Muscle of leg (tissue), 3 donors: ENCODE measurements at regions not wholly inside any gene's neighbourhood (a gene's known extent, or its start where the extent isn't known, plus 50 kb on each side); places are given as distances from the start of the nearest gene placed in this dataset.
A peak's percentile ranks its signal among the peaks of the same experiment; 100 is the strongest.

Source experiments
- DNase-seq: peaks from one replicate; pipeline ENCODE4 v3.0.0; 2013
- H3K27ac ChIP-seq: one replicate; pipeline ENCODE4 v1.5.1; 2013; ENCODE audit warnings: mild to moderate bottlenecking, low read length, control low read depth
- H3K27me3 ChIP-seq: one replicate; pipeline ENCODE4 v1.6.1; 2013; ENCODE audit warnings: low read length; ENCODE audit not compliant: control insufficient read depth, insufficient read depth
- H3K36me3 ChIP-seq: one replicate; pipeline ENCODE4 v1.6.1; 2013; ENCODE audit warnings: low read length; ENCODE audit not compliant: control insufficient read depth, insufficient read depth
- H3K4me1 ChIP-seq: one replicate; pipeline ENCODE4 v1.6.1; 2013; ENCODE audit warnings: low read length; ENCODE audit not compliant: control insufficient read depth, insufficient read depth
- H3K4me3 ChIP-seq: one replicate; pipeline ENCODE4 v1.5.1; 2013; ENCODE audit warnings: low read length, control low read depth
- H3K9me3 ChIP-seq: replicated peaks from 2 replicates; pipeline ENCODE4 v1.6.1; 2013; ENCODE audit warnings: low read depth, low read length; ENCODE audit not compliant: control insufficient read depth
- WGBS: methylation state at CpG from one replicate; pipeline ENCODE4 v1.1.5; 2013; ENCODE audit warnings: missing lambda C conversion rate; ENCODE audit not compliant: insufficient coverage; 5-methylcytosine and 5-hydroxymethylcytosine counted together

DNA sequence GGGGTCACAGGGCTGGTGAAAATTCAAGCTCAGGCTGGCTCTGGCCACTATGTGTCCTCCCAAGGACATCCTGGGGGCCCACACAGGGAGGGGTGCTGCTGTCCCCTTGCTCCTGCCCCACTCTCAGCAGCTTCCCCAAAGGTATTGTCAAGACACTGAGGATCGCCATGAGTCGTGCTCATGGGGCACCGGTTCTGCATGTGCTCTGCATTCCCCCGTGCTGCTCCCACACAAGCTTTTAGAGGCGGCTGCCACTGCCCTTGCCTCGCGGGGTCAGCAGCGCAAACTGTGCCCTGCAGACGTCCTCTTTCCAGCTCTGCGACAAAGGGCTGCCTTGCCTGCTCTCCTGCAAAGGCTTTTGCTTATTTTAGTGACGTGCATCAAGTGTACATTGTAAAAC, 179.8 kb downstream of the ERMARD start:
- H3K36me3 ChIP-seq: no peaks in the 10 kb centered on the region
- no peak overlapping the region for H3K4me3 ChIP-seq
- peaks cover 26% of the 10 kb centered on the region for H3K4me1 ChIP-seq
- no peak for DNase-seq
- H3K9me3 ChIP-seq: no peaks in the 10 kb centered on the region
- peaks cover 16% of the 10 kb centered on the region for H3K27me3 ChIP-seq
- WGBS: 43% methylated on average over 10 of the region's 11 CpGs
- no peak overlapping the region for H3K27ac ChIP-seq

DNA sequence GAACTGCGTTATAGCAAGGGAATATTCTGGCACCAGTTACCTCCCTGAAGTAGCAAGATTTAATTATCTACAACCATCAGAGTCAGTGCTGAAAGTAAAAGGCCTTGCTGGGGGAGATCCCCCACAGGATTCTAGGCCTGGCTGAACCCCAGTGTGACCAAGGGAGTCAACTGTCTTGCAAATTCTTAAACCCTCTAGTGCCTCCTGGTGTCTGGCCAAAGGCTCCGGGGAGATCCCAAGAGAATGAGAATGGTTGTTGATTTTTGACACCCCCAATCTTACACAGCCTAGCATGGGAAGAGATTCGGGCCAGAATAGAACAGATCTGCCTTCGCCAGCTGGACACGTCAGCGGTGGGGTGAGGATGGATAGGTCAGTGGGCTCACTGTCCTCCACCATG, 179.4 kb downstream of the ERMARD start:
- DNase-seq: no peak
- Histone ChIP-seq H3K27me3 (peaks cover 16% of the 10 kb centered on the region), H3K4me3 (no peak overlapping the region), H3K4me1 (peaks cover 26% of the 10 kb centered on the region), H3K9me3 (no peaks in the 10 kb centered on the region), H3K27ac (no peak overlapping the region), H3K36me3 (no peaks in the 10 kb centered on the region)
- WGBS: 100% methylated on average over 3 of the region's 6 CpGs

DNA sequence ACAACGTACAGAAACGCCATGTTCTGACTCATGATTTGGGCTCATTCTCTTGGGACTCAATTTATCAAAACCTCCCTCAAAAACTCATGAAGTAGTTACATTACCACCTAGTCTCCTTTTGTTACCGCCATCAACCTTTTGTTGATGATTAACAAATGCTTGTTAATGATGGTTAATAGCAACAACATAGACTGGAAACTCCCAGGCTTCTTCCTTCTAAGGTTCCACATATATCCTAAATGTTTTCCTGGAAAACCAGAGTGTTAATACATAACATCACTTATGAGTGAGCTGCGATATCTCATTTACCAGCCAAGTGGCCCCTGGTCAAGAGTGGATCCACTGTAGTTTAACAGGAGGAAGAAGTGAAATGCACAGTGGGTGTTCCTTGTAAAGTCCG, 176.3 kb downstream of the ERMARD start:
- Histone ChIP-seq H3K27me3 (peaks cover 12% of the 10 kb centered on the region), H3K27ac (no peak overlapping the region), H3K4me3 (no peak overlapping the region), H3K4me1 (no peaks in the 10 kb centered on the region), H3K9me3 (no peaks in the 10 kb centered on the region), H3K36me3 (no peaks in the 10 kb centered on the region)
- 100% methylated on average over 2 of the region's 5 CpGs for WGBS
- DNase-seq: no peak

DNA sequence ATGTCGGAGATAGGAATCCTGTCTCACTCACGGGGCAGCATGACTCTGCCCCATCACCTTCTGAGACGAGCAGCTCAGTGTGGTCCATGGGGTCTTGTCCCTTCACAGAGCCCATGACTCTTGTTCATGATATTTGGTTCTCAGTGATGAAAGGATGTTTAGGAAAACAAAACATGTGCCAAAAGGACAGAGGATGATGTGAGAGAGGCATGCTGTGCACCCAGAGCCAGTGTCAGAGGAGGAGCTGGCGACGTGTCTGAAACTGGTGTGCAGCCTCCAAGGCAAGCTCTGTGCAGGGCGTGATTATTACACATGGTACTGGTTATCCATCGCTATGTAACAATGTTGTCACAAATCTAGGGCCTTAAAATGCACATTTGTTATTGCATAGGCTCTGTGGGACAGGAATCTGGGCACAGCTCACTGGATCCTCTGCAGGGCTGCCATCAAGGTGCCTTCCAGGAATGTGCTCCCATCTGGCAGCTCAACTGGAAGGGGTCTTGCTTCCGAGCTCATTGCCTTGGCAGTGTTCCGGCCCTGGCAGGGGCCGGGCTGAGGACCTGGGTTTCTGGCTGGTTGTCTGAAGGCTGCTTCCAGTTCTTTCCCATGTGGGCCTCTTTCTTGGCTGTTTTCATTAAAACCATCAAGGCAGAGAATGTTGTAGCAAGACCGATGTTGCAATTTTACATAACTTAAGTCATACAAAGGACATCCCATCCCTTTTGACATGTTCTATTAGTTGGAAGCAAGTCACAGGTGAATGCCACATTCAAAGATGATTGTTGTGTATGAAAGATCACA, 175.4 kb downstream of the ERMARD start:
- H3K4me1 ChIP-seq: peaks cover 4% of the 10 kb centered on the region
- WGBS: 79% methylated on average over 8 of the region's 11 CpGs
- no peaks in the 10 kb centered on the region for H3K9me3 ChIP-seq

GRCh38 chr6:169923468-169924464, 172.3 kb downstream of the ERMARD start:
- no peaks in the 10 kb centered on the region for H3K9me3 ChIP-seq
- H3K36me3 ChIP-seq: no peaks in the 10 kb centered on the region
- DNase-seq: no peak
- H3K4me3 ChIP-seq: no peak overlapping the region
- 91% methylated on average over 6 of the region's 6 CpGs for WGBS
- peaks cover 2% of the 10 kb centered on the region for H3K27me3 ChIP-seq
- peaks cover 4% of the 10 kb centered on the region for H3K4me1 ChIP-seq
- no peak overlapping the region for H3K27ac ChIP-seq

More for the DNA sequence above, 175.4 kb downstream of the ERMARD start:
- no peak overlapping the region for H3K4me3 ChIP-seq
- DNase-seq: no peak
- H3K36me3 ChIP-seq: no peaks in the 10 kb centered on the region
- no peak overlapping the region for H3K27ac ChIP-seq
- peaks cover 6% of the 10 kb centered on the region for H3K27me3 ChIP-seq

DNA sequence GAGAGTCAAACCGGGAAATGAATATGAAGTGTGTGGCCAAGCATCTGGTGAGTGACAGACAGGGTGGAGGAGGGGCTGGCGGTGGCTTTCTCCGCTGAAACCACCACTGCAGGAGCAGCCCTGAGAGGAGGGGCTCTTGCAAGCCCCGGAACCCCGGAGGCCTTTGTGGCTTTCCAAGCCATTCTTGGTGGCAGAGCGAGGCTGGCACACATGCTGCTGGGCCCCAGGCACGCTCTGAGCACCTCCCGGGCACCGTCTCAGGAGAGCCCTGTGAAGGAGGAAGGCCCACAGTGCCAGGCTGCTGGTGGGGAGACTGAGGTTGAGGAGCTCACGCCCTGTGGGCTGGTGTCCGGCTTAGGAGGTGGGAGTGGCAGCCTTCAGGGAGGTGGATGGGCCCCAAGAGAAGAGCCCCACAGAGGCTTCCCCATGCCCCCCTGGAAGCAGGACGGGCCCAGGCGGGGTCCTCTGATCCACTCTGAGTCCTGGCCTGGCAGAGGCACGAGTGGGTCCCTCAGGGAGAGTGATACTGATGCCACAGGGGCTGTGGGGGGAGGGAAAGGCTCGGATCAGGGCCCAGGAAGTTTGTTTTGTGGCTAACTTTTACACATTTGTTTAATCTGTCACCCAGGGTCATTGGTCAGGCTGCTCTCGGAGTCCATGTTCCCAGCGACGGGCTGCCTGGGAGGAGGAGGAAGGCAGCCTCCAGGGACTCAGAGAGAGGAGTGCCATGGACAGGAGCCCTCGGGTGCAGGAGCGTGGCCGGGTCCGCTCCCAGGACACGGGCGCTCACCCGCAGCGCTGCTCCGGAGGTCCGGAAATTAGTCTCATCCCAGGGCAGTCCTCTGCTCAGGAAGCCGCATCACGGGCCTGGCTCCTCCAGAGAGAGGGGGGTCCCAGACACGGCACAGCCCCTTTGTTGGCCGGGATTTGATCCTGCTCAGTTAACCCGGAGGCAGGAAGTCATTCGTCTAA, 170.7 kb downstream of the ERMARD start:
- 50% methylated on average over 32 of the region's 34 CpGs for WGBS
- Histone ChIP-seq H3K27ac (no peak overlapping the region), H3K36me3 (no peaks in the 10 kb centered on the region), H3K4me3 (no peak overlapping the region), H3K9me3 (no peaks in the 10 kb centered on the region), H3K4me1 (peaks cover 10% of the 10 kb centered on the region), H3K27me3 (peaks cover 2% of the 10 kb centered on the region)
- peak; percentile 36 for DNase-seq

DNA sequence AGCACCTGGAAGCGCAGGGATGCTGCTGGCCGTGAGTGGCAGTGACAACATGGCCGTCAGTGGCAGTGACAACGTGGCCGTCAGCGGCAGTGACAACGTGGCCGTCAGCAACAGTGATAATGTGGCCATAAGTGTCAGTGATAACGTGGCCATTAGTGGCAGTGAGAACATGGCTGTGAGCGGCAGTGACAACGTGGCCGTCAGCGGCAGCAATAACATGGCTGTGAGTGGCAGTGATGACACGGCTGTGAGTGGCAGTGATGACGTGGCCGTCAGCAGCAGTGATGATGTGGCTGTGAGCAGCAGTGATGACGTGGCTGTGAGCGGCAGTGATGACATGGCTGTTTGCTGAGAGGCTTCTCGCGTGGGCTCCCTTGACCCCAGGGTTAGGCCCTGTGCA, 169.8 kb downstream of the ERMARD start:
- H3K27ac ChIP-seq: no peak overlapping the region
- H3K4me1 ChIP-seq: peaks cover 10% of the 10 kb centered on the region
- DNase-seq: no peak
- no peaks in the 10 kb centered on the region for H3K9me3 ChIP-seq
- no peaks in the 10 kb centered on the region for H3K36me3 ChIP-seq
- 77% methylated on average over 20 of the region's 20 CpGs for WGBS
- peaks cover 2% of the 10 kb centered on the region for H3K27me3 ChIP-seq
- H3K4me3 ChIP-seq: no peak overlapping the region

- 77% methylated on average over 9 of the region's 11 CpGs for WGBS
Measured at GRCh38 chr6:169920359-169921020, 169.1 kb downstream of the ERMARD start.

DNA sequence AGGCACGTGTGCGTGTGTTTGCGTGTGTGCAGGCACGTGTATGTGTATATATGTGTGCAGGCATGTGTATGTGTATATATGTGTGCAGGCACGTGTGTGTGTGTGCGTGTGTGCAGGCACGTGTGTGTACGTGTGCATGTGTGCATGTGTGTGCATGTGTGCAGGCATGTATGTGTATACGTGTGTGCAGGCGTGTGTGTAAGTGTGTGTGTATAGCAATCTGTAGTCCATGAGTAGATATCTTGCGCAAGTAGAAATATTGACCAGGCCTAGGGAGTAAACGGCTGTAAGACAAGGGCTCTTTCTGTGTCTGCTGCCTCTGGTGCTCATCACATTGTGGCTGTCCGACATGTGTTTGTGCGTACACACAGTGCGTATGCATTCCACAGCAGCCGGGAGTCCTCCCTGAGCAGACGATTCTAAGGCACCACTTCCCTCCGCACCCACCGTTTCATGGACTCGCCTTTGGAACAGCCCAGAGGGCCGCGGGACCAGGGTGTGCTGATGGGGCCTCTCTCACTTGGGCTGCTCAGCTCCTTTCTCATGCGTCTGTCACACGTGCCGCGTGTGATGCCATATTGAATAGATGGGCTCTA, 167.6 kb downstream of the ERMARD start:
- 88% methylated on average over 25 of the region's 26 CpGs for WGBS
- Histone ChIP-seq H3K9me3 (no peaks in the 10 kb centered on the region), H3K4me3 (no peak overlapping the region), H3K4me1 (peaks cover 10% of the 10 kb centered on the region), H3K27me3 (peaks cover 2% of the 10 kb centered on the region), H3K27ac (no peak overlapping the region), H3K36me3 (no peaks in the 10 kb centered on the region)
- no peak for DNase-seq

More at GRCh38 chr6:169920359-169921020, 169.1 kb downstream of the ERMARD start:
- H3K36me3 ChIP-seq: no peaks in the 10 kb centered on the region
- H3K4me1 ChIP-seq: peaks cover 10% of the 10 kb centered on the region
- no peak overlapping the region for H3K27ac ChIP-seq
- H3K9me3 ChIP-seq: no peaks in the 10 kb centered on the region
- H3K4me3 ChIP-seq: no peak overlapping the region
- H3K27me3 ChIP-seq: peaks cover 2% of the 10 kb centered on the region
- no peak for DNase-seq
